B cell (primary cell): ENCODE measurements at regions not wholly inside any gene's neighbourhood (a gene's known extent, or its start where the extent isn't known, plus 50 kb on each side); places are given as distances from the start of the nearest gene placed in this dataset.

ENCODE experiments used
- ATAC-seq: fragments of 200-7000 bp; cut with Tn5 transposase; one replicate; pipeline ENCODE4 v1.10.0; 2021; ENCODE audit warnings: low read depth, mild to moderate bottlenecking, moderate number of reproducible peaks, moderate library complexity
- CTCF ChIA-PET: fragments of 350-600 bp; sonication (Branson Sonifier 250); formaldehyde crosslinking; loops from one replicate; lab custom pipeline; 2021; ENCODE audit warnings: antibody characterized with exemption, inconsistent platforms; lab: Charles Lee
- POLR2A ChIA-PET: fragments of 350-600 bp; sonication (Branson Sonifier 250); formaldehyde crosslinking; loops from one replicate; lab custom pipeline; 2021; ENCODE audit warnings: antibody characterized with exemption; lab: Charles Lee
- DNase-seq: peaks from one replicate; pipeline ENCODE4 v3.0.0; 2013
- H2AFZ ChIP-seq: 2 replicates; pipeline ENCODE4 v1.6.1; 2012; ENCODE audit warnings: mild to moderate bottlenecking, low read depth, low read length; ENCODE audit not compliant: insufficient read depth, poor library complexity, severe bottlenecking
- H3K27ac ChIP-seq, 2 donors: 1 replicate in 1 of 2; 2 replicates in 1 of 2; pipeline ENCODE4 v1.5.1; 2012 to 2013; ENCODE audit warnings: low read length in 2 of 2, mild to moderate bottlenecking in 2 of 2, moderate library complexity in 1 of 2
- H3K27me3 ChIP-seq, 4 experiments: fragments of 200-600 bp in 1 of 4; sonication (generic) in 1 of 4; replicated peaks in 1 of 4; 1 replicate in 2 of 4; 2 replicates in 2 of 4; pipeline versions ENCODE4 v1.6.1 to v1.7.0; 2013 to 2016; ENCODE audit warnings: low read length in 3 of 4, mild to moderate bottlenecking in 2 of 4, mixed read lengths in 1 of 4, moderate library complexity in 1 of 4; ENCODE audit not compliant: insufficient read depth in 4 of 4, control insufficient read depth in 3 of 4; ENCODE audit errors: control extremely low read depth in 1 of 4
- H3K36me3 ChIP-seq, 2 experiments: replicated peaks in 1 of 2; 1 replicate in 1 of 2; 2 replicates in 1 of 2; pipeline versions ENCODE4 v1.6.1 to v1.7.1; 2013; ENCODE audit warnings: low read length in 1 of 2; ENCODE audit not compliant: insufficient read depth in 2 of 2, control insufficient read depth in 1 of 2; ENCODE audit errors: control extremely low read depth in 1 of 2, extremely low read depth in 1 of 2
- H3K4me1 ChIP-seq, 2 donors: fragments of 200-600 bp in 1 of 2; sonication (generic) in 1 of 2; 1 replicate in 1 of 2; 2 replicates in 1 of 2; pipeline versions ENCODE4 v1.5.1 to v1.6.1; 2013 to 2017; ENCODE audit warnings: low read length in 2 of 2; ENCODE audit not compliant: control insufficient read depth in 2 of 2, insufficient read depth in 2 of 2
- H3K4me2 ChIP-seq: replicated peaks from 2 replicates; pipeline ENCODE3; 2012; ENCODE audit warnings: mild to moderate bottlenecking, low read depth, low read length; ENCODE audit not compliant: poor library complexity, severe bottlenecking
- H3K4me3 ChIP-seq, 5 experiments: fragments of 200-600 bp in 1 of 5; sonication (generic) in 1 of 5; 1 replicate in 3 of 5; 2 replicates in 2 of 5; pipeline versions ENCODE4 v1.5.1 to v1.7.0; 2011 to 2016; ENCODE audit warnings: low read length in 4 of 5, mild to moderate bottlenecking in 4 of 5, low read depth in 2 of 5, control low read depth in 1 of 5, moderate library complexity in 1 of 5; ENCODE audit not compliant: insufficient read depth in 1 of 5; ENCODE audit errors: control extremely low read depth in 1 of 5, extremely low read depth in 1 of 5
- H3K79me2 ChIP-seq: fragments of 200-600 bp; sonication (generic); one replicate; pipeline ENCODE4 v1.6.0; 2016; ENCODE audit warnings: low read length; ENCODE audit not compliant: control insufficient read depth, insufficient read depth
- H3K9ac ChIP-seq: fragments of 200-600 bp; sonication (generic); 2 replicates; pipeline ENCODE4 v1.6.1; 2017; ENCODE audit warnings: mild to moderate bottlenecking, low read length, moderate library complexity
- H3K9me3 ChIP-seq, 3 donors: one replicate each; pipeline versions ENCODE4 v1.6.1 to v1.7.1; 2013; ENCODE audit warnings: low read length in 2 of 3; ENCODE audit not compliant: control insufficient read depth in 2 of 3, insufficient read depth in 1 of 3; ENCODE audit errors: control extremely low read depth in 1 of 3
- H4K20me1 ChIP-seq: 2 replicates; pipeline ENCODE4 v1.6.0; 2012; ENCODE audit warnings: mild to moderate bottlenecking, low read length; ENCODE audit not compliant: insufficient read depth, control insufficient read depth, poor library complexity, severe bottlenecking
- H3K27ac Mint-ChIP-seq: one replicate; pipeline ENCODE4 v1.8.0; 2021; ENCODE audit warnings: mixed read lengths
- H3K27me3 Mint-ChIP-seq: one replicate; pipeline ENCODE4 v1.8.0; 2021; ENCODE audit warnings: mixed read lengths
- H3K4me1 Mint-ChIP-seq: one replicate; pipeline ENCODE4 v1.8.0; 2021; ENCODE audit warnings: mixed read lengths
- H3K4me3 Mint-ChIP-seq: one replicate; pipeline ENCODE4 v1.8.0; 2021; ENCODE audit warnings: mixed read lengths
- H3K9me3 Mint-ChIP-seq: one replicate; pipeline ENCODE4 v1.8.0; 2022; ENCODE audit warnings: mixed read lengths; ENCODE audit not compliant: insufficient read depth
- EZH2 ChIP-seq: IDR thresholded peaks from 2 replicates; pipeline ENCODE4 v1.6.1; 2012; ENCODE audit warnings: borderline replicate concordance, low read depth, mild to moderate bottlenecking, moderate library complexity, low read length; ENCODE audit not compliant: insufficient read depth, poor library complexity, severe bottlenecking
- WGBS: methylation state at CpG from one replicate; pipeline ENCODE4 v1.1.5; 2013; ENCODE audit warnings: missing lambda C conversion rate; ENCODE audit not compliant: insufficient coverage; 5-methylcytosine and 5-hydroxymethylcytosine counted together
- intact Hi-C: fragments of 100-400 bp; cut with micrococcal nuclease; formaldehyde crosslinking; loops from one replicate; pipeline ENCODE4 v1.10.0; 2022
- TF ChIP-seq, protein P1 (sequence below): fragments of 200-600 bp; IDR thresholded peaks from one replicate; pipeline ENCODE4 v1.8.0; 2022; ENCODE audit warnings: antibody characterized with exemption, mild to moderate bottlenecking

- POLR2A ChIA-PET: no interaction called here
- Histone ChIP-seq H3K27me3 (no peaks in the 10 kb centered on the region), H3K4me1 (no peaks in the 10 kb centered on the region), H3K79me2 (no peaks in the 10 kb centered on the region), H4K20me1 (no peaks in the 10 kb centered on the region), H3K4me3 (no peak overlapping the region), H3K27ac (no peak overlapping the region), H3K36me3 (no peaks in the 10 kb centered on the region), H2AFZ (no peak overlapping the region), H3K9me3 (no peaks in the 10 kb centered on the region), H3K4me2 (no peak overlapping the region), H3K9ac (no peak overlapping the region)
- DNase-seq (no peak), ATAC-seq (no peak)
- TF ChIP-seq, protein P1, sequence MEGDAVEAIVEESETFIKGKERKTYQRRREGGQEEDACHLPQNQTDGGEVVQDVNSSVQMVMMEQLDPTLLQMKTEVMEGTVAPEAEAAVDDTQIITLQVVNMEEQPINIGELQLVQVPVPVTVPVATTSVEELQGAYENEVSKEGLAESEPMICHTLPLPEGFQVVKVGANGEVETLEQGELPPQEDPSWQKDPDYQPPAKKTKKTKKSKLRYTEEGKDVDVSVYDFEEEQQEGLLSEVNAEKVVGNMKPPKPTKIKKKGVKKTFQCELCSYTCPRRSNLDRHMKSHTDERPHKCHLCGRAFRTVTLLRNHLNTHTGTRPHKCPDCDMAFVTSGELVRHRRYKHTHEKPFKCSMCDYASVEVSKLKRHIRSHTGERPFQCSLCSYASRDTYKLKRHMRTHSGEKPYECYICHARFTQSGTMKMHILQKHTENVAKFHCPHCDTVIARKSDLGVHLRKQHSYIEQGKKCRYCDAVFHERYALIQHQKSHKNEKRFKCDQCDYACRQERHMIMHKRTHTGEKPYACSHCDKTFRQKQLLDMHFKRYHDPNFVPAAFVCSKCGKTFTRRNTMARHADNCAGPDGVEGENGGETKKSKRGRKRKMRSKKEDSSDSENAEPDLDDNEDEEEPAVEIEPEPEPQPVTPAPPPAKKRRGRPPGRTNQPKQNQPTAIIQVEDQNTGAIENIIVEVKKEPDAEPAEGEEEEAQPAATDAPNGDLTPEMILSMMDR: no peak
- TF ChIP-seq EZH2: no peak
- H3K27ac Mint-ChIP-seq: no peak overlapping the region
- intact Hi-C loops: no loop called here
- no peaks in the 10 kb centered on the region for H3K9me3 Mint-ChIP-seq
- H3K4me3 Mint-ChIP-seq: no peak overlapping the region
- H3K4me1 Mint-ChIP-seq: no peaks in the 10 kb centered on the region
- peaks cover 10% of the 10 kb centered on the region for H3K27me3 Mint-ChIP-seq
- 73% methylated on average over 3 of the region's 4 CpGs for WGBS
- CTCF ChIA-PET: no interaction called here
These were observed 163.2 kb upstream of the CAMK1G start for GRCh38 chr1:209420276-209420675.

DNA sequence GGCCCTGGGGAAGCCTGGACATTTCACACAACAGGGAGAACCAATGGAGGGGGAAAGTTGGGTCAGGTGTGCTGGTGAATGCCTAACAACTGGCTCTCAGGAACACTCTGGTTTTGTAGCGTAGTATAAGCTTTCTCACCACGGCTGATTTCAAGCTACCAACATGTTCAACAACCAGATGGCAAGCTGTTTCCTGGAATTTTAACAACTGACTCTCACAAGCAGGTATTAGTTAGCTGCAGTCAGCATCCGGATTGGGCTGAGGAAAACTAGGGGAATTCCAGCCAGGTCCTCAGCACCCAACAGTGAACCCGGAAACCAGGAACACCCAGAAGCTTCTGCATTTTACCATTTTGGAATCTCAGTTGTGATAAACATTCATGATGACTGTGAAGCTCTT lies 162.3 kb upstream of the CAMK1G start:
- H3K27ac Mint-ChIP-seq: no peak overlapping the region
- no peak overlapping the region for H2AFZ ChIP-seq

More for the DNA sequence above, 162.3 kb upstream of the CAMK1G start:
- Histone ChIP-seq H3K36me3 (no peaks in the 10 kb centered on the region), H3K4me1 (no peaks in the 10 kb centered on the region), H3K9ac (no peak overlapping the region), H4K20me1 (no peaks in the 10 kb centered on the region), H3K27ac (no peak overlapping the region), H3K27me3 (no peaks in the 10 kb centered on the region), H3K4me3 (no peak overlapping the region), H3K9me3 (no peaks in the 10 kb centered on the region), H3K79me2 (no peaks in the 10 kb centered on the region), H3K4me2 (no peak overlapping the region)
- ChIA-PET CTCF (no interaction called here), POLR2A (no interaction called here)
- Mint-ChIP-seq H3K4me1 (no peaks in the 10 kb centered on the region), H3K27me3 (peaks cover 10% of the 10 kb centered on the region), H3K4me3 (no peak overlapping the region), H3K9me3 (no peaks in the 10 kb centered on the region)
- ATAC-seq (no peak), DNase-seq (no peak)
- no peak for TF ChIP-seq EZH2
- TF ChIP-seq, protein P1: no peak
- WGBS: 87% methylated on average over 3 of the region's 4 CpGs
- intact Hi-C loops: no loop called here
